Endothelial cell (in vitro differentiated cells): ENCODE measurements at regions not wholly inside any gene's neighbourhood (a gene's known extent, or its start where the extent isn't known, plus 50 kb on each side); places are given as distances from the start of the nearest gene placed in this dataset.

Experiments used
- DNase-seq: peaks from one replicate; pipeline ENCODE4 v3.0.0; 2021; ENCODE audit warnings: low spot score
- H3K27ac Mint-ChIP-seq: one replicate; pipeline ENCODE4 v1.8.0; 2021; ENCODE audit warnings: mixed read lengths, inconsistent platforms; ENCODE audit not compliant: unreplicated experiment
- H3K27me3 Mint-ChIP-seq: one replicate; pipeline ENCODE4 v1.8.0; 2021; ENCODE audit warnings: mild to moderate bottlenecking, moderate library complexity, mixed read lengths, inconsistent platforms; ENCODE audit not compliant: unreplicated experiment
- H3K36me3 Mint-ChIP-seq: one replicate; pipeline ENCODE4 v1.8.0; 2021; ENCODE audit warnings: mild to moderate bottlenecking, low read depth, mixed read lengths, inconsistent platforms; ENCODE audit not compliant: unreplicated experiment
- H3K4me1 Mint-ChIP-seq: one replicate; pipeline ENCODE4 v1.8.0; 2021; ENCODE audit warnings: mild to moderate bottlenecking, mixed read lengths, inconsistent platforms; ENCODE audit not compliant: unreplicated experiment
- H3K4me3 Mint-ChIP-seq: one replicate; pipeline ENCODE4 v1.8.0; 2021; ENCODE audit warnings: mild to moderate bottlenecking, mixed read lengths, inconsistent platforms; ENCODE audit not compliant: unreplicated experiment
- H3K9me3 Mint-ChIP-seq: one replicate; pipeline ENCODE4 v1.8.0; 2021; ENCODE audit warnings: mixed read lengths, inconsistent platforms; ENCODE audit not compliant: unreplicated experiment
- TF ChIP-seq, protein P1 (sequence below): fragments of 200-600 bp; sonication (generic); IDR thresholded peaks from one replicate; pipeline ENCODE4 v1.5.0; 2021; ENCODE audit warnings: antibody characterized with exemption; ENCODE audit not compliant: unreplicated experiment

DNA sequence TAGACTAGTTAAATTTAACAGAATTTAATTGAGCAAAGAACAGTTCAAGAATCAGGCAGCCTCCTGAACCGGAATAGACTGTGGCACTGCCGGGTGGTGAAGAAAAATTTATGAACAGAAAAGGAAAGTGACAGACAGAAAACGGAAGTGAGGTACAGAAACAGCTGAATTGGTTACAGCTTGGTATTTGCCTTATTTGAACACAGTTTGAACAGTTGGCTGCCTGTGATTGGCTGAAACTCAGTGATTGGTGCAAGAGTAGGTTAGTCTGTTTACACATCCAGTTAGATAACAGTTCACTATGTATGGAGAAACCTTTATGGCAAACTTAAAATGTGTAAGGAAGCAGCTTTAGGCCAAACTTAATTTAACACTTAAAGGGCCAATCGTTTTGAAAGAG is 116.0 kb upstream of the CITED2 start:
- TF ChIP-seq, protein P1, sequence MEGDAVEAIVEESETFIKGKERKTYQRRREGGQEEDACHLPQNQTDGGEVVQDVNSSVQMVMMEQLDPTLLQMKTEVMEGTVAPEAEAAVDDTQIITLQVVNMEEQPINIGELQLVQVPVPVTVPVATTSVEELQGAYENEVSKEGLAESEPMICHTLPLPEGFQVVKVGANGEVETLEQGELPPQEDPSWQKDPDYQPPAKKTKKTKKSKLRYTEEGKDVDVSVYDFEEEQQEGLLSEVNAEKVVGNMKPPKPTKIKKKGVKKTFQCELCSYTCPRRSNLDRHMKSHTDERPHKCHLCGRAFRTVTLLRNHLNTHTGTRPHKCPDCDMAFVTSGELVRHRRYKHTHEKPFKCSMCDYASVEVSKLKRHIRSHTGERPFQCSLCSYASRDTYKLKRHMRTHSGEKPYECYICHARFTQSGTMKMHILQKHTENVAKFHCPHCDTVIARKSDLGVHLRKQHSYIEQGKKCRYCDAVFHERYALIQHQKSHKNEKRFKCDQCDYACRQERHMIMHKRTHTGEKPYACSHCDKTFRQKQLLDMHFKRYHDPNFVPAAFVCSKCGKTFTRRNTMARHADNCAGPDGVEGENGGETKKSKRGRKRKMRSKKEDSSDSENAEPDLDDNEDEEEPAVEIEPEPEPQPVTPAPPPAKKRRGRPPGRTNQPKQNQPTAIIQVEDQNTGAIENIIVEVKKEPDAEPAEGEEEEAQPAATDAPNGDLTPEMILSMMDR: no peak
- H3K36me3 Mint-ChIP-seq: no peaks in the 10 kb centered on the region
- DNase-seq: no peak
- H3K27me3 Mint-ChIP-seq: no peaks in the 10 kb centered on the region
- H3K4me1 Mint-ChIP-seq: no peaks in the 10 kb centered on the region
- no peak overlapping the region for H3K27ac Mint-ChIP-seq
- H3K9me3 Mint-ChIP-seq: no peaks in the 10 kb centered on the region
- no peak overlapping the region for H3K4me3 Mint-ChIP-seq

- Mint-ChIP-seq H3K4me1 (peaks cover 19% of the 10 kb centered on the region), H3K27ac (no peak overlapping the region), H3K4me3 (no peak overlapping the region), H3K27me3 (no peaks in the 10 kb centered on the region), H3K36me3 (no peaks in the 10 kb centered on the region), H3K9me3 (no peaks in the 10 kb centered on the region)
- TF ChIP-seq, protein P1: no peak
- no peak for DNase-seq
These were observed 112.0 kb upstream of the CITED2 start for GRCh38 chr6:139486476-139486799.

DNA sequence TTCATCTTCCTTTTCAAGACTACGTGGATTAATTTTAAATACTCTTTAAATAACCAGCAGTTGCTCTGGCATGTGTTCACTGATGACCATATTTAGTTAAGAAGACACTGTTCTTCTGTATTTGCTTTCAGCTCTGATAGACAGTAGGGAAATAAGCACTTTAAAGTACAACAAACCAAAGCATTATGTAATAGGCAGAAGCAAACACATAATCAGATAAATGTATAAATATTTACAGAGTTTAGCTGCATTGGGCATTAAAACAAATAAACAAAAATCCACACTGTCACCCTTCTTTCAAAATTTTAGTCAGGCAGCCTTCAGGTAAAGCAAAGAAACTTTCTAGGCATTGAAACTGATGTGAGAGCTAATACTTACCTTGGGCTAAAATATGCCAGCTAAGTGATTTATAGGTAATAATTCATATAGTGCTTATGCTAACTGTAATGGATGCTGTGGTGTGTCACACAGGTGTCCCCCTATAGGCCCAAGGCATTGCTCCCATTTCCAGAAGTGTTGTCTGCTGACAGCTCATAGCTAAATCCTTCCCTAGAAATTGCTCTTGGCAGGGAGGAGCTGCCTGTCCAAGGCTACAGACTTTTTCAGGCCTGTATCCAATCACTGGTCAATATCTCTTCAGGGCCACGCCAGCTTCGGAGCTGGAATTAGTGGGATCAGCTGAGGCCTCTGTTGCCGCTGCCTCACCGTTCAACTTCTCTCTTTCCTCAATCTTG is 111.5 kb upstream of the CITED2 start:
- no peak overlapping the region for H3K4me3 Mint-ChIP-seq
- no peak overlapping the region for H3K27ac Mint-ChIP-seq
- no peaks in the 10 kb centered on the region for H3K9me3 Mint-ChIP-seq
- H3K36me3 Mint-ChIP-seq: no peaks in the 10 kb centered on the region
- H3K27me3 Mint-ChIP-seq: no peaks in the 10 kb centered on the region
- peaks cover 19% of the 10 kb centered on the region for H3K4me1 Mint-ChIP-seq
- TF ChIP-seq, protein P1: no peak
- no peak for DNase-seq

DNA sequence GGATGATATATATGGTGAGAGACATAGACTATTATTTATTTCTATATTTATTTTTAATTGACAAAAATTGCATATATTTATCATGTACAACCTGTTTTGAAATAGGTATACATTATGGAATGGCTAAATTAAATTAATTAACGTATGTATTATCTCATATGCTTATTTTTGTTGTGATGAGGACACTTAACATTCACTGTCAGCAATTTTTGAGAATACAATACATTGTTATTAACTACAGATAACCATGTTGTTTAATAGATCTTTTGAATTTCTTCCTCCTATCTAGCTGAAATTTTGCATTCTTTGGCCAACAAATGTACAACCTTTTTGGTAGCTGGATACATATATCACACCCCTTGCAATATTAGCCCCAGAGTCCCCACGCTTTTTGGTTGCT is 110.7 kb upstream of the CITED2 start:
- TF ChIP-seq, protein P1: no peak
- no peak overlapping the region for H3K27ac Mint-ChIP-seq
- DNase-seq: no peak
- no peaks in the 10 kb centered on the region for H3K36me3 Mint-ChIP-seq
- no peaks in the 10 kb centered on the region for H3K27me3 Mint-ChIP-seq
- no peaks in the 10 kb centered on the region for H3K9me3 Mint-ChIP-seq
- no peak overlapping the region for H3K4me3 Mint-ChIP-seq
- peaks cover 24% of the 10 kb centered on the region for H3K4me1 Mint-ChIP-seq

DNA sequence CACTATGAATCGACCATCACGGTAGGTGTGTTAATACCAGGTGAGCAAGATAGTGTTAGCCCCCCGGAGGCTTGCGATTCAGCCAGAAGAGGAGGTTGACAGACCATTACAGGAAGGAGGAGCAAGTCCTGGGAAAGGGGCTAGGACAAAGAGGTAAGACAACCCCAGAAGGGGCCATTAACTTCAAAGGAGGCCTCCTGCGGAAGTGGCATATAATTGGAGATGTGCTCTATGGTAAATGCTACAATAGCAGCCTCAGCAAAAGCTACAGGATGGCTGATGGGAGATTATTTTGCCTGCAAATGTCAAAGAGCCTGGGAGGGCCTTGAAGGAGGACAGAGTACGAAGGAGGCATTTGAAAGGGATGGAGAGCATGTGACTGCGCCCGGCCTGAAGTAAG is 108.6 kb upstream of the CITED2 start:
- Mint-ChIP-seq H3K9me3 (no peaks in the 10 kb centered on the region), H3K4me1 (peaks cover 24% of the 10 kb centered on the region)
- DNase-seq: no peak

More for the DNA sequence above, 108.6 kb upstream of the CITED2 start:
- Mint-ChIP-seq H3K27me3 (no peaks in the 10 kb centered on the region), H3K27ac (no peak overlapping the region), H3K4me3 (no peak overlapping the region), H3K36me3 (no peaks in the 10 kb centered on the region)
- TF ChIP-seq, protein P1: no peak
